ENCODE measurements at regions not wholly inside any gene's neighbourhood (a gene's known extent, or its start where the extent isn't known, plus 50 kb on each side); places are given as distances from the start of the nearest gene placed in this dataset.

- TF ChIP-seq TAF1 (conservative IDR thresholded peaks at IDR 0.05), result no peak
- TF ChIP-seq RXRA (IDR thresholded peaks at IDR 0.05), result no peak
- TF ChIP-seq GABPA (IDR thresholded peaks at IDR 0.05 in 1 of 2, conservative IDR thresholded peaks at IDR 0.05 in 1 of 2), result no peak
- no peak for TF ChIP-seq FOXA2 (IDR thresholded peaks at IDR 0.05)
- no peak for TF ChIP-seq HNF4G (IDR thresholded peaks at IDR 0.05)
- peaks cover 0 to 2% (median 0%) of the 10 kb centered on the region in 4 donors for H3K27me3 ChIP-seq (ENCODE audit: control insufficient read depth in 4 of 4, insufficient read depth in 4 of 4, low read length in 3 of 4)
- no peak for DNase-seq (ENCODE audit: low spot score)
- H3K9ac ChIP-seq (ENCODE audit: low read depth in 1 of 2, low read length in 2 of 2), result no peak overlapping the region
- WGBS, result 50% methylated on average over 1 of the region's 1 CpG
- H3K27ac ChIP-seq (ENCODE audit: low read depth in 1 of 2, low read length in 2 of 2), result no peak overlapping the region
- no peaks in the 10 kb centered on the region for H3K4me1 ChIP-seq (ENCODE audit: control insufficient read depth in 4 of 4, insufficient read depth in 4 of 4, low read length in 3 of 4)
- no peaks in the 10 kb centered on the region for H3K36me3 ChIP-seq (ENCODE audit: control insufficient read depth in 4 of 4, insufficient read depth in 3 of 4, low read depth in 1 of 4, low read length in 3 of 4)
- no peak overlapping the region for H3K4me3 ChIP-seq (ENCODE audit: low read depth in 1 of 3, low read length in 3 of 3)
- H3K9me3 ChIP-seq (ENCODE audit: control insufficient read depth in 4 of 4, low read length in 3 of 4), result no peaks in the 10 kb centered on the region
Observed at GRCh38 chr1:91176250-91176649, 154.4 kb upstream of the ZNF644 start.

GRCh38 chr1:91174734-91175133, 152.9 kb upstream of the ZNF644 start:
- H3K9me3 ChIP-seq (ENCODE audit: control insufficient read depth in 4 of 4, low read length in 3 of 4), result no peaks in the 10 kb centered on the region
- H3K36me3 ChIP-seq (ENCODE audit: control insufficient read depth in 4 of 4, insufficient read depth in 3 of 4, low read depth in 1 of 4, low read length in 3 of 4), result no peaks in the 10 kb centered on the region
- peaks cover 0 to 2% (median 0%) of the 10 kb centered on the region in 4 donors for H3K27me3 ChIP-seq (ENCODE audit: control insufficient read depth in 4 of 4, insufficient read depth in 4 of 4, low read length in 3 of 4)
- no peak overlapping the region for H3K27ac ChIP-seq (ENCODE audit: low read depth in 1 of 2, low read length in 2 of 2)
- TF ChIP-seq NR2F2 (IDR thresholded peaks at IDR 0.05), result no peak
- TF ChIP-seq TAF1 (conservative IDR thresholded peaks at IDR 0.05), result no peak
- TF ChIP-seq FOXA1 (IDR thresholded peaks at IDR 0.05), result no peak
- TF ChIP-seq ZBTB33 (IDR thresholded peaks at IDR 0.05), result no peak
- no peak for TF ChIP-seq CTCF (IDR thresholded peaks at IDR 0.05; ENCODE audit: low read depth, low read length, missing input control)
- no peak for TF ChIP-seq JUND (IDR thresholded peaks at IDR 0.05)
- TF ChIP-seq HNF4A (conservative IDR thresholded peaks at IDR 0.05), result no peak
- no peaks in the 10 kb centered on the region for H3K4me1 ChIP-seq (ENCODE audit: control insufficient read depth in 4 of 4, insufficient read depth in 4 of 4, low read length in 3 of 4)
- H3K9ac ChIP-seq (ENCODE audit: low read depth in 1 of 2, low read length in 2 of 2), result no peak overlapping the region
- DNase-seq (ENCODE audit: low spot score), result no peak
- WGBS, result 75% methylated on average over 3 of the region's 3 CpGs
- H3K4me3 ChIP-seq (ENCODE audit: low read depth in 1 of 3, low read length in 3 of 3), result no peak overlapping the region

- Histone ChIP-seq H3K4me1 (ENCODE audit: control insufficient read depth in 4 of 4, insufficient read depth in 4 of 4, low read length in 3 of 4) (no peaks in the 10 kb centered on the region), H3K4me3 (ENCODE audit: low read depth in 1 of 3, low read length in 3 of 3) (no peak overlapping the region), H3K27me3 (ENCODE audit: control insufficient read depth in 4 of 4, insufficient read depth in 4 of 4, low read length in 3 of 4) (peaks cover 0 to 2% (median 0%) of the 10 kb centered on the region in 4 donors), H3K27ac (ENCODE audit: low read depth in 1 of 2, low read length in 2 of 2) (no peak overlapping the region), H3K9me3 (ENCODE audit: control insufficient read depth in 4 of 4, low read length in 3 of 4) (no peaks in the 10 kb centered on the region), H3K9ac (ENCODE audit: low read depth in 1 of 2, low read length in 2 of 2) (no peak overlapping the region), H3K36me3 (ENCODE audit: control insufficient read depth in 4 of 4, insufficient read depth in 3 of 4, low read depth in 1 of 4, low read length in 3 of 4) (no peaks in the 10 kb centered on the region)
- DNase-seq (ENCODE audit: low spot score), result no peak
- whole genome bisulfite sequencing, result 63% methylated on average over 9 of the region's 9 CpGs
- TF ChIP-seq RAD21 (IDR thresholded peaks at IDR 0.05) (no peak), EGR1 (IDR thresholded peaks at IDR 0.05; ENCODE audit: low read depth in 2 of 2) (no peak), HNF4A (conservative IDR thresholded peaks at IDR 0.05) (no peak), JUND (IDR thresholded peaks at IDR 0.05) (no peak), YY1 (IDR thresholded peaks at IDR 0.05) (no peak), TAF1 (conservative IDR thresholded peaks at IDR 0.05) (no peak), REST (IDR thresholded peaks at IDR 0.05) (no peak), GABPA (IDR thresholded peaks at IDR 0.05 in 1 of 2, conservative IDR thresholded peaks at IDR 0.05 in 1 of 2) (no peak), RXRA (IDR thresholded peaks at IDR 0.05) (no peak), FOXA1 (IDR thresholded peaks at IDR 0.05) (no peak), MAX (IDR thresholded peaks at IDR 0.05) (no peak), CTCF (IDR thresholded peaks at IDR 0.05; ENCODE audit: low read depth, low read length, missing input control) (no peak), FOXA2 (IDR thresholded peaks at IDR 0.05) (no peak), HNF4G (IDR thresholded peaks at IDR 0.05) (no peak), SP1 (IDR thresholded peaks at IDR 0.05) (no peak)
Observed at GRCh38 chr1:91173346-91173890, 151.6 kb upstream of the ZNF644 start.

Measured in liver (tissue), 8 donors.